SK-N-SH (cell line): ENCODE measurements at regions not wholly inside any gene's neighbourhood (a gene's known extent, or its start where the extent isn't known, plus 50 kb on each side); places are given as distances from the start of the nearest gene placed in this dataset.
"Not testable (repeated sequence)": the region's sequence is repeated elsewhere in the genome, so short reads cannot be mapped to it uniquely, and the experiment has no call there.

Source experiments
- CTCF ChIA-PET: fragments of 300-600, 350-600 bp; formaldehyde crosslinking; extraction: SDS; loops from one replicate; lab custom pipeline; 2021; lab: Yijun Ruan, JAX
- POLR2A ChIA-PET: fragments of 350-600 bp; sonication (Branson Sonifier 250); formaldehyde crosslinking; extraction: SDS; loops from one replicate; lab custom pipeline; 2020; ENCODE audit warnings: antibody characterized with exemption, inconsistent platforms; lab: Yijun Ruan, JAX
- DNase-seq: peaks from one replicate; pipeline ENCODE4 v3.0.0; 2012
- H2AFZ ChIP-seq: fragments of 200-600 bp; sonication (generic); 2 replicates; pipeline ENCODE4 v1.8.1; 2016; ENCODE audit warnings: antibody characterized with exemption, mild to moderate bottlenecking, low read depth
- H3F3A ChIP-seq: fragments of 200-600 bp; sonication (generic); replicated peaks from 2 replicates; pipeline ENCODE3; 2016; ENCODE audit warnings: antibody characterized with exemption, mild to moderate bottlenecking; ENCODE audit not compliant: insufficient read depth
- H3K27ac ChIP-seq, 2 experiments: fragments of 200-500 bp in 1 of 2; fragments of 200-600 bp in 1 of 2; sonication (Bioruptor generic) in 1 of 2; sonication (generic), shearing (Covaris generic) in 1 of 2; 2 replicates each; pipeline versions ENCODE4 v1.5.1 to v1.6.1; 2014 to 2016; ENCODE audit warnings: low read depth in 2 of 2, inconsistent platforms in 1 of 2, low read length in 1 of 2, mild to moderate bottlenecking in 1 of 2, mixed read lengths in 1 of 2
- H3K27me3 ChIP-seq: fragments of 200-600 bp; sonication (generic), shearing (Covaris generic); 2 replicates; pipeline ENCODE4 v1.6.1; 2016; ENCODE audit warnings: mixed run types; ENCODE audit not compliant: insufficient read depth
- H3K36me3 ChIP-seq, 2 experiments: fragments of 200-500 bp in 1 of 2; fragments of 200-600 bp in 1 of 2; sonication (Bioruptor generic) in 1 of 2; sonication (generic) in 1 of 2; replicated peaks in 1 of 2; 2 replicates each; pipeline versions ENCODE3 to v1.5.1; 2014 to 2016; ENCODE audit warnings: low read length in 1 of 2, mild to moderate bottlenecking in 1 of 2; ENCODE audit not compliant: insufficient read depth in 2 of 2, control insufficient read depth in 1 of 2
- H3K4me1 ChIP-seq, 2 experiments: fragments of 200-500 bp in 1 of 2; fragments of 200-600 bp in 1 of 2; sonication (Bioruptor generic) in 1 of 2; sonication (generic), shearing (Covaris generic) in 1 of 2; 2 replicates each; pipeline versions ENCODE4 v1.5.1 to v1.6.1; 2014 to 2016; ENCODE audit warnings: low read depth in 1 of 2, low read length in 1 of 2, mixed run types in 1 of 2; ENCODE audit not compliant: insufficient read depth in 2 of 2, control insufficient read depth in 1 of 2
- H3K4me2 ChIP-seq: fragments of 200-600 bp; sonication (generic), shearing (Covaris generic); 2 replicates; pipeline ENCODE4 v1.6.1; 2017; ENCODE audit warnings: mixed run types
- H3K4me3 ChIP-seq, 2 experiments: fragments of 200-500 bp in 1 of 2; fragments of 200-600 bp in 1 of 2; sonication (Bioruptor generic) in 1 of 2; sonication (generic), shearing (Covaris generic) in 1 of 2; 2 replicates each; pipeline versions ENCODE4 v1.5.1 to v1.8.1; 2014 to 2016; ENCODE audit warnings: low read depth in 2 of 2, inconsistent platforms in 1 of 2, low read length in 1 of 2, mild to moderate bottlenecking in 1 of 2, mixed read lengths in 1 of 2, moderate library complexity in 1 of 2
- H3K79me2 ChIP-seq: fragments of 200-600 bp; sonication (generic); 2 replicates; pipeline ENCODE4 v1.8.1; 2017; ENCODE audit warnings: mild to moderate bottlenecking; ENCODE audit not compliant: insufficient read depth
- H3K9ac ChIP-seq: fragments of 200-600 bp; sonication (generic); 2 replicates; pipeline ENCODE4 v1.6.1; 2017; ENCODE audit warnings: mixed run types
- H3K9me2 ChIP-seq: fragments of 200-600 bp; sonication (generic); 2 replicates; pipeline ENCODE4 v1.6.1; 2017; ENCODE audit warnings: mixed run types
- H3K9me3 ChIP-seq: fragments of 200-600 bp; sonication (generic); 2 replicates; pipeline ENCODE4 v1.6.1; 2017; ENCODE audit warnings: mixed run types, mild to moderate bottlenecking, moderate library complexity
- H4K20me1 ChIP-seq: fragments of 200-600 bp; sonication (generic); 2 replicates; pipeline ENCODE4 v1.6.1; 2017; ENCODE audit warnings: mild to moderate bottlenecking, mixed run types; ENCODE audit not compliant: insufficient read depth
- CHD2 ChIP-seq: fragments of 150-350 bp; IDR thresholded peaks from 2 replicates; pipeline ENCODE4 v1.6.1; 2018; ENCODE audit warnings: low read length; ENCODE audit not compliant: partially characterized antibody
- FOXM1 ChIP-seq: IDR thresholded peaks from 2 replicates; pipeline ENCODE4 v1.4.0; 2012; ENCODE audit warnings: low read depth, mild to moderate bottlenecking
- GABPA ChIP-seq: IDR thresholded peaks from 2 replicates; pipeline ENCODE4 v1.4.0; 2012; ENCODE audit warnings: low read depth, mild to moderate bottlenecking
- RCOR1 ChIP-seq: fragments of 150-350 bp; IDR thresholded peaks from 2 replicates; pipeline ENCODE4 v1.6.1; 2017; ENCODE audit warnings: antibody characterized with exemption, low read length
- REST ChIP-seq: IDR thresholded peaks from 2 replicates; pipeline ENCODE4 v1.6.1; 2012; ENCODE audit warnings: mild to moderate bottlenecking, low read depth, low read length, moderate library complexity
- WGBS: methylation state at CpG from one replicate; pipeline ENCODE4 v1.1.6; 2017; ENCODE audit warnings: low lambda C conversion rate; 5-methylcytosine and 5-hydroxymethylcytosine counted together
- TF ChIP-seq, protein P1 (sequence below): fragments of 150-350 bp; IDR thresholded peaks from 2 replicates; pipeline ENCODE4 v1.6.1; 2016; ENCODE audit warnings: mild to moderate bottlenecking, low read depth, low read length

- H3K4me1 ChIP-seq, result peaks cover 0 to 10% of the 10 kb centered on the region in 2 experiments; a peak in 3 of 4 replicates
These were observed 121.0 kb downstream of the FEM1C start for GRCh38 chr5:115423541-115423940.

DNA sequence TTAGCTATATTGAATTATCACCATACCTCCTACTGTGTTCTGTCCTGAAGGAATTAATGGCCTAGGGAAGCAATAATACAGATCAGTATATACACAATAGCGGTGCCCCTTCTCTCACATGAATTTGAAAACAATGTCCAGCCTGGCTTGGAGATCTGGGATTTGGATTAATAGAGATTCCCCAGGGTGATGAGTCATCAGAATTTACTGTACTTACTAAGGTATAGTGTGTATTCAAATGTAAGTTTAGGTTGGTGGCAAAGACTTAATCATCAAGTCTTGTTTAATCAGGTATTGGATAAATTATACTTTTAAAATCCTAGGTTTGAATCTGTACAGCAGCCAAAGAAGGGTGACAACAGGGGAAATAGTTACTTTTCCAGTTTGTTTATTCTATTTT is 121.5 kb downstream of the FEM1C start:
- Histone ChIP-seq H3K27me3 (no peaks in the 10 kb centered on the region), H4K20me1 (no peaks in the 10 kb centered on the region), H3K9me3 (no peaks in the 10 kb centered on the region), H3K36me3 (no peaks in the 10 kb centered on the region), H3K79me2 (no peaks in the 10 kb centered on the region), H3K4me1 (peaks cover 0 to 10% of the 10 kb centered on the region in 2 experiments; a peak in 3 of 4 replicates), H3F3A (peaks cover 4% of the 10 kb centered on the region), H3K4me2 (no peak overlapping the region)
- CTCF ChIA-PET, result no interaction called here
- POLR2A ChIA-PET, result no interaction called here
- TF ChIP-seq REST, result no peak
- TF ChIP-seq FOXM1, result no peak
- TF ChIP-seq, protein P1, sequence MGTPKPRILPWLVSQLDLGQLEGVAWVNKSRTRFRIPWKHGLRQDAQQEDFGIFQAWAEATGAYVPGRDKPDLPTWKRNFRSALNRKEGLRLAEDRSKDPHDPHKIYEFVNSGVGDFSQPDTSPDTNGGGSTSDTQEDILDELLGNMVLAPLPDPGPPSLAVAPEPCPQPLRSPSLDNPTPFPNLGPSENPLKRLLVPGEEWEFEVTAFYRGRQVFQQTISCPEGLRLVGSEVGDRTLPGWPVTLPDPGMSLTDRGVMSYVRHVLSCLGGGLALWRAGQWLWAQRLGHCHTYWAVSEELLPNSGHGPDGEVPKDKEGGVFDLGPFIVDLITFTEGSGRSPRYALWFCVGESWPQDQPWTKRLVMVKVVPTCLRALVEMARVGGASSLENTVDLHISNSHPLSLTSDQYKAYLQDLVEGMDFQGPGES, result no peak
- no peak for TF ChIP-seq CHD2
- TF ChIP-seq, all 33 proteins: peak for 0
- WGBS, result 73% methylated on average over 1 of the region's 1 CpG
- Histone ChIP-seq H3K4me3 (no peak overlapping the region), H3K9ac (no peak overlapping the region), H2AFZ (no peak overlapping the region), H3K27ac (no peak overlapping the region), H3K9me2 (no peaks in the 10 kb centered on the region)
- DNase-seq, result no peak

More at GRCh38 chr5:115423541-115423940, 121.0 kb downstream of the FEM1C start:
- Histone ChIP-seq H3K9ac (no peak overlapping the region), H3K27me3 (no peaks in the 10 kb centered on the region), H3K79me2 (no peaks in the 10 kb centered on the region), H4K20me1 (no peaks in the 10 kb centered on the region), H2AFZ (no peak overlapping the region; the same call in 1 of the 2 replicates), H3F3A (peaks cover 4% of the 10 kb centered on the region), H3K9me2 (no peaks in the 10 kb centered on the region), H3K9me3 (no peaks in the 10 kb centered on the region), H3K4me2 (no peak overlapping the region), H3K27ac (no peak overlapping the region), H3K36me3 (no peaks in the 10 kb centered on the region), H3K4me3 (no peak overlapping the region)
- 65% methylated on average over 4 of the region's 5 CpGs for WGBS
- ChIA-PET CTCF (no interaction called here), POLR2A (no interaction called here)
- no peak for DNase-seq
- TF ChIP-seq RCOR1 (no peak), GABPA (no peak)

GRCh38 chr5:115420812-115421211 is 123.8 kb downstream of the FEM1C start:
- CTCF ChIA-PET, H3K27me3 ChIP-seq, H4K20me1 ChIP-seq, H3K27ac ChIP-seq, H3K36me3 ChIP-seq, H3K4me2 ChIP-seq, H2AFZ ChIP-seq, DNase-seq, H3K9ac ChIP-seq, POLR2A ChIA-PET, H3F3A ChIP-seq, H3K79me2 ChIP-seq, H3K9me3 ChIP-seq, H3K4me3 ChIP-seq, H3K9me2 ChIP-seq: not testable (repeated sequence)
- WGBS, result no CpG with 5 or more reads among the region's 3 CpGs
- peaks cover 0 to 10% of the 10 kb centered on the region in 2 experiments; a peak in 3 of 4 replicates for H3K4me1 ChIP-seq
